ENCODE measurements at regions not wholly inside any gene's neighbourhood (a gene's known extent, or its start where the extent isn't known, plus 50 kb on each side); places are given as distances from the start of the nearest gene placed in this dataset.

DNA sequence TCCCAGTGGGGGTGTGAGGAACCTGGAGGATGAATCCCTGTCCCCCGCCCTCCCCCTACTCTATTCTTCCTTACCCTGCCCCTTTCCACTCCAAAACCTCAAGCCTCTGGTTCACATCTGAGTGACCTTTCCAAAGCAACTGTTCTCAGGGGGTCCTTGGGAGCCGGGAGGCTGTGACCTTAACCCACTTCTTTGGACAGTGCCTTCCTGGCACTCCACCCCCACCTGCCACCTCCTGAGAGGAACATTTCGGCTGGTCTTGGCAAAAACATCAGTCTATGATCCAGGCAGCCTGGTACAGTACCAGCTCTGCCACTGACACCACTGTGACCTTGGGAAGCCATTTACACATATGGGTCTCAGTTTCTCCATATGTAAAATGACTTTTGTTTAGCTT, 121.7 kb downstream of the MRPL14 start:
- TF ChIP-seq POLR2AphosphoS5 (IDR thresholded peaks at IDR 0.05) (no peak), POLR2A (IDR thresholded peaks at IDR 0.05) (no peak)
